SK-N-SH treated with all-trans-retinoic acid at 6 μM for 48 hours (cell line): ENCODE measurements at regions not wholly inside any gene's neighbourhood (a gene's known extent, or its start where the extent isn't known, plus 50 kb on each side); places are given as distances from the start of the nearest gene placed in this dataset.

ENCODE experiments used
- ARNTL ChIP-seq: fragments of 450-650 bp; formaldehyde crosslinking; IDR thresholded peaks from 2 replicates; pipeline ENCODE4 v1.5.0; 2020; ENCODE audit warnings: low read depth, mild to moderate bottlenecking, moderate library complexity, borderline replicate concordance
- CREB5 ChIP-seq: fragments of 250-450 bp; sonication (Bioruptor Pico); IDR thresholded peaks from 2 replicates; pipeline ENCODE4 v1.5.1; 2020; ENCODE audit warnings: low read depth, mild to moderate bottlenecking, moderate library complexity
- ESRRG ChIP-seq: fragments of 250-450 bp; sonication (Bioruptor Pico); IDR thresholded peaks from 2 replicates; pipeline ENCODE4 v1.6.1; 2021; ENCODE audit warnings: mild to moderate bottlenecking
- OSR1 ChIP-seq: fragments of 250-450 bp; sonication (Bioruptor Pico); IDR thresholded peaks from 2 replicates; pipeline ENCODE4 v1.8.0; 2022; ENCODE audit warnings: moderate library complexity, mild to moderate bottlenecking, inconsistent platforms
- PATZ1 ChIP-seq: fragments of 250-450 bp; sonication (Bioruptor Pico); IDR thresholded peaks from 2 replicates; pipeline ENCODE4 v1.8.0; 2020; ENCODE audit warnings: mild to moderate bottlenecking, moderate library complexity, borderline replicate concordance
- POU6F1 ChIP-seq: fragments of 250-450 bp; sonication (Bioruptor Pico); IDR thresholded peaks from 2 replicates; pipeline ENCODE4 v1.8.0; 2021; ENCODE audit warnings: low read depth, mild to moderate bottlenecking, moderate library complexity, borderline replicate concordance
- RARB ChIP-seq: fragments of 250-450 bp; sonication (Bioruptor Pico); IDR thresholded peaks from 2 replicates; pipeline ENCODE4 v1.8.0; 2021; ENCODE audit warnings: mild to moderate bottlenecking, moderate library complexity
- SNAI2 ChIP-seq: fragments of 250-450 bp; sonication (Bioruptor Pico); IDR thresholded peaks from 2 replicates; pipeline ENCODE4 v1.5.0; 2020; ENCODE audit warnings: mild to moderate bottlenecking, moderate library complexity
- TOX ChIP-seq: fragments of 250-450 bp; sonication (Bioruptor Pico); IDR thresholded peaks from 2 replicates; pipeline ENCODE4 v1.8.0; 2021; ENCODE audit warnings: mild to moderate bottlenecking, moderate library complexity, borderline replicate concordance
- ZFP3 ChIP-seq: fragments of 250-450 bp; sonication (Bioruptor Pico); IDR thresholded peaks from 2 replicates; pipeline ENCODE4 v1.5.0; 2020; ENCODE audit warnings: mild to moderate bottlenecking, moderate library complexity

- TF ChIP-seq ZFP3 (CRISPR knock-in tag) (no peak), PATZ1 (CRISPR knock-in tag) (no peak), RARB (CRISPR knock-in tag) (no peak), CREB5 (no peak), POU6F1 (CRISPR knock-in tag) (no peak), ESRRG (CRISPR knock-in tag) (no peak), OSR1 (CRISPR knock-in tag) (no peak), TOX (no peak), ARNTL (no peak), SNAI2 (no peak)
Observed at GRCh38 chr5:111645303-111645838, 111.6 kb downstream of the NREP start.
